ENCODE measurements at regions not wholly inside any gene's neighbourhood (a gene's known extent, or its start where the extent isn't known, plus 50 kb on each side); places are given as distances from the start of the nearest gene placed in this dataset.

- peak; percentile 48 for DNase-seq (ENCODE audit: low read depth)
These were observed 249.7 kb upstream of the IGFBP3 start for GRCh38 chr7:46170792-46171191.

DNA sequence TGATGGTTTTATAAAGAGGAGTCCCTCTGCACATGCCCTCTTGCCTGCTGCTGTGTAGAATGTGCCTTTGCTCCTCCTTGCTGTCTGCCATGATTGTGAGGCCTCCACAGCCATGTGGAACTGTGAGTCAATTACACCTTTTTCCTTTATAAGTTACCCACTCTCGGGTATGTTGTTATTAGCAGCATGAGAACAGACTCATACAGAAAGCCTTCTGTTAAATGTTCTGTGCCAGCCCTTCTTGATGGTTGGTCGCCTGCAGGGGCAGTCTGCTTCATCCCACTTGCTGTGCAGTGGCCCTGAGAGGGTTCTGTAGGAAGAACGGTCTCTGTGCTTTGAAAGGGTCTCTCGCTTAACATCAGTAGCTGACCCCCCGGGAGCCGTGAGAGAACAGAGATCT, 248.9 kb upstream of the IGFBP3 start:
- no peak for DNase-seq (ENCODE audit: low read depth)

GRCh38 chr7:46169384-46169755, 248.3 kb upstream of the IGFBP3 start:
- DNase-seq (ENCODE audit: low read depth) = peak; percentile 60

DNA sequence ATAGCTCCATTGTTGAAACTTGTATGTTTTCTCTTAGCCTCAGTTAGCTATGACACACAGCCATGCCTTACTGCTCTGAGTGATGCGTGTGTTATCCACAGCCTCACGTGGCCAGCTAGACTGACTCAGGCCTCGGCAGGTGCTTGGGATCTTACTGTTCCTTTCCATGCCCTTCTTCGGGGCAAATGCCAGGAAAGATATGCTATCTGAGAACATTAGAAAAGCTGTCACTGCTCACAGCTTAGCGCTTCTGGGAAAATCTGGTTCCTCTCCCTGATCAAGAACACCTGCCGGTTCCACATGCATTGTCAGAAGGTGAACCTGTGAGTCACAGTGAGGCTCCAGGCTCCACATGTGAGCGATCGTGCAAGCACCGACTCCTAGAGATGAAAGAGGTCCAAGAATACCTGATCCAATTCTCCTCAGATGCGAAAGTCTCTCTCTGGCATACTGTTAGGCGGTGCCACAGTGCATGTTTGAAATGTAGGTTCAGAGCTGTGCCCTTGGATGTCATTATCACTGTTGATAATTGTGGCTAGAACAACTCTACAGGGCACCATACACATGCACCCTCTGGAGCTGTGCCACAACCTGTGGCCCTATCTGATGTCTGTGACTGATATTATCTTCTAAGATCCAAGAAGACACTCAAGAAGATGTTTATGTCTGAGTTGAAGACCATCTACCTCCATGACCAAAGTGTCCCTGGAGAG, 247.8 kb upstream of the IGFBP3 start:
- peak; percentile 58 for DNase-seq (ENCODE audit: low read depth)

- no peak for DNase-seq (ENCODE audit: low read depth)
These were observed 247.2 kb upstream of the IGFBP3 start for GRCh38 chr7:46168231-46168630.

- peak; percentile 66 for DNase-seq (ENCODE audit: low read depth)
These were observed 244.2 kb upstream of the IGFBP3 start for GRCh38 chr7:46165276-46165675.

- no peak for DNase-seq (ENCODE audit: low read depth)
These were observed 243.6 kb upstream of the IGFBP3 start for GRCh38 chr7:46164629-46165028.

DNA sequence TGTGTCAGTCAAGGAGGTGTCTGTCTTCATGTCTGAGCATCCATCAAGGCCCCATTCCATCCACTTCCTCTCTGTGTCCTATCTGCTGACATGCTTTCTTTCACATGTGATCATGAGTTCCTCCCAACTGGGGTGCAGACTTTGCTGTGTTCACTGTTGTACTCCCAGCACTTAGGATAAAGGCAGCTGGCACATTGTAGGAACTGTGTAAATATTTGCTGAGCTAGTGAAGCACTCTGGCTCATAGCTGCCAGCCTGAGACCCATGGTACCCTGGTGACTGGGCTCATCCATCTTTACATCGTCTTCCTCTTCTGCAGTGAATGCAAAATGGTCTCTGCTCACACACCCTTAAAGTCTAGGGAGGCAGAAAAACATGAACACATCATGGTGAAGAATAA, 242.2 kb upstream of the IGFBP3 start:
- no peak for DNase-seq (ENCODE audit: low read depth)

DNA sequence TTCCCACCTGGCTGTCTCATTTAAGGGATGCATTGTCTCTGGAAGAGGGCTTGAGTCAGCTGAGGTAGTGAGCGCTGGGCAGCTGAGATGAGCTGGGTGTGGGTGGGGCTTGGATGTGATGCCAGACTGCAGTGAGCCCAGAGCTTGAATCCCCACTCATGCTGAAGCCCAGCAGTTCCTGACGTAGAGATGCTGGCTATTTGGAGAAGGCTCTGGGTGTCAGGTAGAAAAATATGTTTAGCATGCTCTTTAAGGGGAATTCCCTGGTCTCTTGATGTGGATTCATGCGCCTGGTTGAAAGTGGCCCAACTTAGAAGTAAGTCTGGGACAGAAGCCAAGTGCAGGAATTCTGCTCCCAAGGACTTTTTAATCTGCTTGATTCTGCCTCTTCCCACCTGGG, 241.5 kb upstream of the IGFBP3 start:
- peak; percentile 78 for DNase-seq (ENCODE audit: low read depth)

- DNase-seq (ENCODE audit: low read depth) = peak; percentile 99
These were observed 239.8 kb upstream of the IGFBP3 start for GRCh38 chr7:46160861-46161260.

- no peak for DNase-seq (ENCODE audit: low read depth)
These were observed 236.9 kb upstream of the IGFBP3 start for GRCh38 chr7:46157931-46158330.

DNA sequence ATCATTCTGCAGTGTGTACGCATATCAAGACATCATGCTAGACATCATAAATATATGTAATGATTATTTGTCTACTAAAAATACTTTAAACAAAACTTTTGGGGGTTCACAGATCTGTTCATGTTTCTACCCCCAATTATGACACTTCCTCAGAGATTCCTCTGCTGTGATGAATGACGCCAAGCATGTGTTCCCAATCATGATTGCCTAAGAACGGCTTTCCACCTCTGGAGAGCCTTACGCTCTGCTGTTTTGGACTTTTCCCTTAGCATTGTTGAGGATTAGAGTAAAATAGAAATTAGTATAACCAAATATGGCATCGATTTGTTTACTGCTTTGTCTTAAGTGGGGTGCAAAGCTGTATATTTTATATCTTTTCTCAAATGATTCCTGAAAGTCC, 236.3 kb upstream of the IGFBP3 start:
- DNase-seq (ENCODE audit: low read depth) = no peak

DNA sequence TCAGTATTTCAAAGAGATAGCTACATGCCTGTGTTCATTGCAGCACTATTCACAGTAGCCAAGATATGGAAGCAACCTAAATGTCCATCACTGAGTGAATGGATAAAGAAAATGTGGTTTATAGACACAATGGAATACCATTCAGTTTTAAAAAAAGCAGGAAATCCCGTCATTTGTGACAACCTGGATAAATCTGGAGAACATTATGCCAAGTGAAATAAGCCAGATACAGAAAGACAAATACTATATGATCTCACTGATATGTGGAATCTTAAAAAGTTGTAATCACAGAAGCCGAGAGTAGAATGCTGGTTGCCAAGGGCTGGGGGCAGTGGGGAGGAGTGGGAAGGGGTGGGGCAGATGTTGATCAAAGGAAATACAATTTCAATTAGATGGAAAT, 235.8 kb upstream of the IGFBP3 start:
- no peak for DNase-seq (ENCODE audit: low read depth)

GRCh38 chr7:46156086-46156485, 235.0 kb upstream of the IGFBP3 start:
- DNase-seq (ENCODE audit: low read depth) = no peak

DNA sequence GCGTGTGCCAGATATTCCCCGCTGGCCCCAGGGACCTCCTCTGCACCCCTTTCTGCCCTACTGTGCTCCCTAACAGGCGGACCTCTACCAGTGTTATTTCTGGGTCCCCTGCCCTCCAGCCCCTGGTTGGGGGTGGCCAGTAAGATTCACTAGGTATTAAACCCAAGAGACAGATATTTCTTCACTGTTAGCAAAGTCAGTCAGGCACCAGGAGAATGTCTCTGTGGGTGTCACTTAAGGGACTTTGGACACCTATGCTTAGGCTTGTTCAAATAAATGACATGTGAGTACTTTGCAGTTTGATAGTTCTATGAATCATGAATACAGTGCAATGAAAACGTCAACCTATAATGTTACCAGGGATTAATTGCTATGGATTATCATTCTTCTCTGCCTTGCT, 234.3 kb upstream of the IGFBP3 start:
- DNase-seq (ENCODE audit: low read depth) = no peak

- peak; percentile 91 for DNase-seq (ENCODE audit: low read depth)
These were observed 233.1 kb upstream of the IGFBP3 start for GRCh38 chr7:46153951-46154787.

DNA sequence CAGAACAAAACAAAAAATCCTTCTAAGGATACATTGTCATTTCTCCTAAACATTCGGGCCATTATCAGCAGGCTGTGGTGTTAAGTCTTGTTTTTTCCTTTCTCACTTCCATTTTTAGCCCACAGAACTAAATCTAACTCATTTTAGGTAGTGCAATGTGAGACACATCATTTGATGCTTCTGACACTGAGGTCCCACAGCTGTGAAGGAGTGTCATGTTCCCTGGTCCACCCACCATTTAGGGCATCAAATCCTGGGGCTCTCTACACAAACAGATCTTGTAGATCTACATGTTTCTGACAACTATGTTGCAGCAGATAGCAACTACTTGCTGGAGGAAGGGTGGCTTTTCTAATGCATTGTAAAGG, 232.5 kb upstream of the IGFBP3 start:
- DNase-seq (ENCODE audit: low read depth) = no peak

DNA sequence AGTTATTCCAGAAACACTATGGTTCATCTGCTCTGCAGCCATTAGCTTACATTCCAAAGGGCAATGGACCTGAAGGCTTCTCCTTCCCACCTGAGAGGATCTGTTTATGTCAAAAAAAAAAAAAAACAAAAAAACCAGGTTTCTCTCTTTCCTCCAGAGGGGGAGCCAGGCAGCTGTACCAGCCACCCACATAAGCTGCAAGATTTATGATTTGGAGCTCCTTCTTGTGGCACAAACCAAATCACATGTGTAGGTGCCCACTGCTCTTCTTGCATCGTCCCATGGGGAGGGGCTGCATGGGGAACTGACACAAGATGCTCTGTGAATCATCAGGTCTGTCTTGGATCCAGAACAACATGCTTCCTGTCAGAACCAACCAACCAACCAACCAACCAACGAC, 231.6 kb upstream of the IGFBP3 start:
- DNase-seq (ENCODE audit: low read depth) = no peak

DNA sequence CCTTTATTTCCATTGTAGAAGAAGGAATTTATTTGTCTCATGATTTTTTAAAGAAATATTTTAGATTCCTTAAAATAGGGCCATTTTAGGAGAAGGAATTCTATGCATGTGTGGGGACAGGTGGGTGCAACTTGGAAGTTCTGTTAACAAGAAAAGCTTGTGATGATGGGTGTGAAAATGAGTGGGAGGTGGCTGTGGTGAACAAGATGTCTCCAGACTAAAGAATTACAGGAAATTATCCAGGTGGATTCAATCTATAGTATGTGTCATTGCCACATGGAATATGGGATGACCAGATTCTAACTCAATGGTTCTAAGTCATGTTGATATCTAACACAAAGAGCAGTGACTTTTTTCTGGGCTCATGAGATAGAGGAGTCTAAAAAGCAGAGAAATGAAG, 229.6 kb upstream of the IGFBP3 start:
- DNase-seq (ENCODE audit: low read depth) = no peak

DNA sequence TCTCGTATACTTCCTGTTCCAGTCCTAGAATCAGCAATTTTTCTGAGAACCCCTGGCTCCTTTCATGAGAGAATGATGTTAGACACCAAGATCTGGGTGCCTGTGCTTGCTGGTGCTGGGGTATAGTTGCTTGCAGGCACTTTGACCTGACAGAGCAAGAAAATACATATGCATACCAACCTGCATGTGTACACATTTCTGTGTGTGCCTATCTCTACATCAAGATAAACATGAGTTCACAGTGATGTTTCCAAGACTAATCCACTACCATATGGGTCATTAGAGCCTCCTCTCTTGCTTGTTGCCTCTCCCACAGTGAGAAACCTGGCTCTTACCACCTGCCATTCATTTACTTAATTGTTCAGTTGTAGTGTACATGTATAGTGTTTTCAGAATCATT, 229.1 kb upstream of the IGFBP3 start:
- DNase-seq (ENCODE audit: low read depth) = no peak

- no peak for DNase-seq (ENCODE audit: low read depth)
These were observed 226.8 kb upstream of the IGFBP3 start for GRCh38 chr7:46147871-46148270.

GRCh38 chr7:46146454-46147255, 225.6 kb upstream of the IGFBP3 start:
- peak; percentile 97 for DNase-seq (ENCODE audit: low read depth)

- DNase-seq (ENCODE audit: low read depth) = peak; percentile 99
These were observed 224.3 kb upstream of the IGFBP3 start for GRCh38 chr7:46145412-46145811.
